GM12801 (cell line): ENCODE measurements at regions not wholly inside any gene's neighbourhood (a gene's known extent, or its start where the extent isn't known, plus 50 kb on each side); places are given as distances from the start of the nearest gene placed in this dataset.

ENCODE experiments used
- TF ChIP-seq, protein P1 (sequence below): IDR thresholded peaks from one replicate; pipeline ENCODE4 v1.5.1; 2011; ENCODE audit warnings: control low read depth; ENCODE audit not compliant: insufficient read length; ENCODE audit errors: extremely low read depth

DNA sequence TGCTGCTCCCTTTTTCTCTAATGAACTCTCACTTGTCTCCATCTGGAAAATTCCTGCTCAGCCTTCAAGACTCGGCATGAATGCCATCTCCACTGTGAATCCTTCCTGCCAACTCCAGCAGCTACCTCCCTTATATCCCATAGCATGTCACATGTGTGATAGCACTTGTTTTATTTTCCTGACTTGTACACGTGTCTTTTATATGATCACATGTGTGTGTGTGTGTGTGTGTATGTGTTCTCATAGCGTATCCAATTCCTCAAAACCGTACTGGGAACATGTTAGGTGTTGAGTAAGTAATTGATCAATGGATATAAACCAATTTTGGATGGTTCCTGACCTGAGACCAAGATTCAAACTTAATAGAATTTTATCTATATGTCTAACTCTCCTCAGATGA, 1107.7 kb downstream of the GALC start:
- TF ChIP-seq, protein P1, sequence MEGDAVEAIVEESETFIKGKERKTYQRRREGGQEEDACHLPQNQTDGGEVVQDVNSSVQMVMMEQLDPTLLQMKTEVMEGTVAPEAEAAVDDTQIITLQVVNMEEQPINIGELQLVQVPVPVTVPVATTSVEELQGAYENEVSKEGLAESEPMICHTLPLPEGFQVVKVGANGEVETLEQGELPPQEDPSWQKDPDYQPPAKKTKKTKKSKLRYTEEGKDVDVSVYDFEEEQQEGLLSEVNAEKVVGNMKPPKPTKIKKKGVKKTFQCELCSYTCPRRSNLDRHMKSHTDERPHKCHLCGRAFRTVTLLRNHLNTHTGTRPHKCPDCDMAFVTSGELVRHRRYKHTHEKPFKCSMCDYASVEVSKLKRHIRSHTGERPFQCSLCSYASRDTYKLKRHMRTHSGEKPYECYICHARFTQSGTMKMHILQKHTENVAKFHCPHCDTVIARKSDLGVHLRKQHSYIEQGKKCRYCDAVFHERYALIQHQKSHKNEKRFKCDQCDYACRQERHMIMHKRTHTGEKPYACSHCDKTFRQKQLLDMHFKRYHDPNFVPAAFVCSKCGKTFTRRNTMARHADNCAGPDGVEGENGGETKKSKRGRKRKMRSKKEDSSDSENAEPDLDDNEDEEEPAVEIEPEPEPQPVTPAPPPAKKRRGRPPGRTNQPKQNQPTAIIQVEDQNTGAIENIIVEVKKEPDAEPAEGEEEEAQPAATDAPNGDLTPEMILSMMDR, result no peak

DNA sequence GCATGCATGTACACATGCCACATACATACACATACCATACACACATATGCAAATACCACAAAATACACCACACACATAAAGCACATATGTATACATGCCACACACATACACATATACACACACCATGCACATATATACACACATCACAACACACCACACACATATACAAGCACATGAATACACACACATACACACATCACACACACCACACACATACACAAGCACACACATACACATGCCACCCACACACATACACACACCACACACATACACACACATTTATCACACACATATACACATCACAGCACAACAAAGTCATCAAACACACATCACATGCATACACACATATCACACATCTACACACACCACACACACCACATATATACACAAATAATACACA, 1108.5 kb downstream of the GALC start:
- TF ChIP-seq, protein P1, result no peak

- TF ChIP-seq, protein P1, result no peak
Measured at GRCh38 chr14:86882818-86883217, 1110.2 kb downstream of the GALC start.

DNA sequence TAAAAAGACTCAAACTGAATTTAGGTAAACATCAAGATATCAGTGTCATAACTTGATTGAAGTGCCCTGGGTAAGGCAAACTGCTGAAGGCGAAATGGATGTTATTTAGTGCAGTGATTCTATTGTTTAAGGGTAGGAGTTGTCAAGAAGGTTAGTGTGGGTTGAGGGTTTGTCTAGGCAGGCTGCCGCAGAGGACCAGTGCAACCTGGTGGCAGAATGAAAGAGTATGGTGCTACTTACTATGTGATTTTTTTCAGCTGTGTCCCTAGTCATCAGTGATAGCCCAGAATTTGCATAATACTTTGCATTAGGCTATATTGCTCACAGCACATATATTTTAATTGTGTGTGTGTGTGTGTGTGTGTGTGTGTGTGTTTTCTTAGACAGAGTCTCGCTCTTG, 1127.0 kb downstream of the GALC start:
- TF ChIP-seq, protein P1, result no peak

DNA sequence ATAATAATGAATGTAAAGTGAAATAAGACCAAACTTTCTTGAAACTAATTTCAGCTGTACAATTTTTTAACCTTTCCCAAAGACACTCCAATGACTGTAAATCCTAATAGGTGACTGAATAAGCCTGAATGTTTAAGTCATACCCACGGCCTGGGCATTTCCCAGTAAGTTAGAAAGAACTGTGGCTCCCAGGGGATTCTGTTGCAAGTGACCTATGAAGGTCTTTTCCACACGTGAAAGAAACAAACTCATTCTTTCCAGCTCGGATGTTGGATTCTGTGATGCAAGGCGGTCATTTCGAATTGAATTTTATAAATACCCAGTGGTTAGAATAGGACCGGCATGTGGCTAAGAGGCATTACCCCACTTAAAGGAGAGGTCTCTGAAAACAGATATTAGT, 1134.4 kb downstream of the GALC start:
- TF ChIP-seq, protein P1, result no peak

GRCh38 chr14:86858031-86858430, 1135.0 kb downstream of the GALC start:
- TF ChIP-seq, protein P1, result no peak

DNA sequence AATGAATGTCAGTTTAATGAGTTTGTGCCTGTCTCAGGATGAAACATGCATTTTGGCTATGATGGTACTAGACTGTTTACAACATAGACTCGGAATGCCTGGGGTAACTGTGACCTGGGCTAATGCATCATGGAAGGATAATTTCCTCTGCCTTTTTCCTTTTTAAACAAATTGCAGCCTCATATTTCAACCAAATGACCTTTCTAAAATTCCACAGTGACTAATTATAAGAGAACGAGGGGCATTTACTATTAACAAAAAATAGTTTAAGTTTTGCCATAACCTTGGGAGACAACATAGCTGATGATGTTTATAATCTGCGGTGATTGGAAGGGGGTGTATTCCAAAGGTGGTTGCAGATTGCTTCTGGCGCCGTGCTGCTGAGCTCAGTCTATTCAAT, 1140.5 kb downstream of the GALC start:
- TF ChIP-seq, protein P1, result no peak

DNA sequence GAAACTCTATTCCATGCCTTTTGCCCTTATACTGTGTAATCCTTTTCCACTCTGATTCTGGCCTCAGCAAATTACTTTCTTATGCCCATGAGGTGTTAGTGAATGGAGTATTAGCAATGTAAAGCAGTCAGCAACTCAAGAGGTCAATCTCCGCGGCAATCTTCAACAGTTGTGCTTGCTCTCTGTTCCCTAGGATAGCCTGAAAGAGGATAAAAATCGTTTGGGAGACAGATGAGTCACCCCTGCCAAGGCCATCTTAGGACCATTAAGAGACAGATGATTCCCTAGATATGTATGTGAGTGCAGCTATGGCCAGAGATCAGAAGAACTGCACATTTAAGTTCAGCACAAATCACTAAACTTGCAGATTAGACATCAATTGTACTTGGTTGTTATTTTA, 1145.8 kb downstream of the GALC start:
- TF ChIP-seq, protein P1, result no peak
